Left renal pelvis (tissue), 4 donors: ENCODE measurements at regions not wholly inside any gene's neighbourhood (a gene's known extent, or its start where the extent isn't known, plus 50 kb on each side); places are given as distances from the start of the nearest gene placed in this dataset.
"Not testable (repeated sequence)": the region's sequence is repeated elsewhere in the genome, so short reads cannot be mapped to it uniquely, and the experiment has no call there.

Experiments used
- DNase-seq, 4 donors: peaks; one replicate each; pipeline ENCODE4 v3.0.0-alpha.2; 2013; ENCODE audit warnings: low read depth in 4 of 4, low spot score in 3 of 4

DNA sequence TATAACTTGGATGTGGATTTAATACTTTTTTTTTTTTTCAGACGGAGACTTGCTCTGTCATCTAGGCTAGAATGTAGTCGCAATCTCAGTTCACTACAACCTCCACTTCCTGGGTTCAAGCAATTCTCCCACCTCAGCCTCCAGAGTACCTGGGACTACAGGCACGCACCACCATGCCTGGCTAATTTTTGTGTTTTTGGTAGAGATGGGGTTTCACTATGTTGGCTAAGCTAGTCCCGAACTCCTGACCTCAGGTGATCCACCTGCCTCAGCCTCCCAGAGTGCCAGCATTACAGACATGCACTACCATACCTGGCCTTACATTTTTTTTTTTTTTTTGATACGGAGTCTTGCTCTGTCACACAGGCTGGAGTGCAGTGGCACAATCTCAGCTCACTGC lies 85.6 kb upstream of the BTN3A2 start:
- DNase-seq, result not testable (repeated sequence)

DNA sequence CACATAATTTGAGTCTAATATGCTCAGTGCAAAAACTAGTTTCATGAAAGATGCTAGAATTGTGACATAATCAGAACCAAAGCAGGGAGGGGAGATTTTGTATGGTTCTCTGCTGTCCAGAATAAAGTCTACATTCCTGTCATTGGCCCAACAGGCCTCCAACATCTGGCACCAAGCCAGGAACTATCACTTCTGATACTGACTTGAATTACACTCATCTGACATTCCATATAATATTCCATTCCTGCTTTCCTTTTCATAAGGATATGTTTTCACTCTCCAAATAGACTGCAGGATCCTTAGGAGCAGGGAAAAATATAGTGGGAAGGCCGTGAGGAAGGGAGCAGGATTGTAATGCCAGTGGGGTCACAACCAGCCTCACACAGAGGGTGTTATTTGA lies 84.6 kb upstream of the BTN3A2 start:
- no peak for DNase-seq

DNA sequence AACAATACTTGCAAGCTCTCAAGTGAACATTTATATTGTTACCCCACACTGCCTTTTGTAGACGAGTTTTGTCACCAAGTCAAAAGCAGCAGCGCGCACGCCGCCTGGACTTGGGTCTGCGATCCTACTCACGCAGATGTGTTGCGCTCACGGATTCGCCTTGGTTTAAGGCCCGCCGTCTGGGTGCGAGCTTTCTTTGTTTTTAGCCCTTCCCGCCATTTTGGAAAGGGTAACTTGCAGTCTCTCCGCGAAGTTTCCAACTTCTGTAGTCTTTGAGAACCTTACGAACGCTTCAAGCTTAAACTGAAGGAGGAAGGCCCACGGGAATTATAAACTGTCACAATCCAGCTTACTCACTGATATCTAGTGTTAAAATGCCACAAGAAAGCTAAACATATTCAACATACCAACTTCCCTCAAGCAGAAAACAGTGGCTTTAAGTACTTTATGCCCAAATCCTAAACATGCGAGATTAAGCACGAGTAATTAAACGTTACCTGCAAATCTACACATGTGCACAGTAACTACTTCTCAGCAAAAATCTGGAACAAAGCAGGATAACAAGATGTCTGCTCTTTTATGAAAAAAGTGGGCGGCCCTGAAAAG lies 80.4 kb upstream of the BTN3A2 start:
- DNase-seq, result no peak

DNA sequence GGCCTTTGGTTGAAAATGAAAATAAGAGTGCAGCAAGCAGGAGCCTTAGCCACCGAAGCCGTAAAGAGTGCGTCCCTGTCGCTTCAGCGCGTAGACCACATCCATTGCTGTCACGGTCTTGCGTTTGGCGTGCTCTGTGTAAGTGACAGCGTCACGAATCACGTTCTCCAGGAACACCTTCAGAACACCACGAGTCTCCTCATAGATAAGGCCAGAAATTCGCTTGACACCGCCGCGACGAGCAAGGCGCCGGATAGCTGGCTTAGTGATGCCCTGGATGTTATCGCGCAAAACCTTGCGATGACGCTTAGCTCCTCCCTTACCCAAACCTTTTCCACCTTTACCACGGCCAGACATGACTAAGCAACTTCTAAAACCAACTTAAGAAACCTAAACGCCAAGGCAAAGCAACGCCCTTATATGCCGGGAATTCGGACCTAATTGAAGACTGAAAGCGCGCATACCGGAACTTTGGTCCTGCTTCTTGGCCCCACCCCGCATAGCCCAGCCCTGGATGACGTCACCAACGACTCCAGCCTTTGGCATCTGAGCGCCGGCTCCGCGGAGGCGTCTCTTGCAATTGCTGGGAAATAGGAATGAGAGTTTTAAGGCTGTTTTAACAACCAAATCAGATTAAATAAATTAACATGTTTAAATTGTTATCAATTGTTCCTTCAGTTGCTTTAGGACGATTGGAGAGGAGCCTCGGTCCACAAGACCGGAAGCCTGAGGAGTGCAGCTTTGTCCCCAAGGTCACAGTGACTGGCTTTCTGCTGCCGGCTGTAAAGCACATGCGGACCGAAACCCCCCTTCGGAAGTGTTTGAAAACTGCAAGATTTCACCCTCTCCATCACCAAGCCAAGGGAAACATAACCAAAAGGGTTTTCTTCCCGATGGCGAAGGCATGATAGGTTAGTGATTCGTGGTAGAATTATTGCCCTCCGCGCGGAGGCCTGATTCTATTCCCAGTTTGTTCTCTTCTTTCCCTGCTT lies 79.6 kb upstream of the BTN3A2 start:
- peak; percentile 99 to 100 (median 100) for DNase-seq

DNA sequence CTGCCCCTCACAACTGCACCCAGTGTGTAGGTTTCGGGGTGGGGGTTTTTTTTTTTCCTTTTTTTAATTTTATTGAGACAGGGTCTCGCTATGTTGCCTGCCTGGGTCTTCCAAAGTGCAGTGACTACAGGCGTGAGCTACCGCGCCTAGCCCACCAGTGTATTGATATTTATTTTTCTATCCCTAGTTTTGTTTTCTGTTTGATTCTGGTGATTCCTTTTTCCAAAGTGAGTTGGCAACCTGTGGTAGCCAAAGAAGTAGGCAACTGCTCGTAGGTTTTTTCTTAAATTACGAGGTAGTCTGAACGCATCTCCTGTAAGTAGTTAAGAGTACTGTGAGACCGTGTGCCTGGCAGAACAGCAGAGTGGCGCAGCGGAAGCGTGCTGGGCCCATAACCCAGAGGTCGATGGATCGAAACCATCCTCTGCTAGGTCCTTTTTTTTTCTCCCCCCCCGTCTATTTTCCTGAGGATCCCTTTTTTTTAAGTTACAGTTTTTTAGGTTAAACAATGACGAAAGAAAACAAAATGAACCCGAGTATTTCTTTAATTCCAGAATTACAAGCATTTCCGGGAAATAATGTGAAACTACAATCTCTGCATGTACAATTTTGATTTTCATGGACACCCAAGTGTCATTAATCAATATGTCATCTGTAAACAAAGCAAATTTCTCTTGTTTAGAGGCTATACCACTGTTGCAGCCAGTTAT lies 78.7 kb upstream of the BTN3A2 start:
- peak in 3 of 4 donors; percentile 81 to 83 (median 82) for DNase-seq

DNA sequence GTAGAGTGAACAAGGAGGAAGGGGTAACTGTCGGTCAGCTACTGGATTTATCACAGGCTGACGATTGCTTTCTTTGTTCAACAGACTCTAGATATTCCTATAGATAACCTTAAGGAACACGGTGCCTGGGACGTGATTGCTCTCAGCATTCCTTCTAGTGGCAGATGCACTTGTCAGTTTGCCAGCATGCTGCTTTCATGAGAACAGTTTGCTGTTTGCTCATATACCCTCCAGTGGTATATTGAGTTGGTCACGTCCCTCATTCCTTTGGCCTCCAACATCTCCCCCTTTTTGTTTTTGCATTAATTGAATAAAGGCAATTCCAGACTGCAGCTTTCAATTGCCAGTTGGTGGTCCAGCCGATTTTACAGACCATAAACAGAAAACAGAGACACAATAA lies 76.8 kb upstream of the BTN3A2 start:
- no peak for DNase-seq

DNA sequence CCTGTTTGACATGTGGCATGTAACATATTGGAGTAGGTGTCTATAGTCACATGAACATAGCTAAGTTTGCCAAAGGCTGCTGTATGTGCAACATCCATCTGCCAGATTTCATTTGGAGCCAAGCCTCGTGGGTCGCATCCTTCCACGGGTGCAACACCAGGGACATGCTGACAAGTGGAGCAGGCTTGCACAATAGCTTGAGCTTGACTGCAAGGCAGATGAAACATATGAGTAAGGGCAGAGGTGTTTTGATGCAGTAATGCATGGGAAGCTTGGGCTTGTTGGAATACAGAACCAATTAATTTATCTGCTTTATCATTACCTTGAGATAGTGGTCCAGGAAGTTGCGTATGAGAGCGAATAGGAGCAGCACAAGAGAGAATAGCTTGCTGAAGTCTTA lies 74.1 kb upstream of the BTN3A2 start:
- DNase-seq, result no peak

DNA sequence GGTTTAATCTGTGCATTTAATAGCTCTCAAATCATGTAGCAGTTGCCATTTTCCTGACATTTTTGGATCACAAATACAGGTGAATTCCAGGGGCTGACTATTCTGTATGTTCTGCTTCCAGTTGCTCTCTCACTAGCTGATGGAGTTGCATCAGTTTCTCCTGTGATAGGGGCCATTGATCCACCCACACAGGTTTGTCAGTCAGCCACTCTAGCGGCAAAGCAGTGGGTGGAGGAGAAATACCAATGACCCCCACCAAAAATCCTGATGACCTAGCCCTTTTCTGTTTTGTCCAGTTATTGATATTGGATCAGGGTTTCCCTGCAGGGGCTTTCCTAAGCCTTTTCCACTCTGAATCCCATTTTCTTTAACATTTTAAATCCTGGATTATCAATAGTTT lies 72.3 kb upstream of the BTN3A2 start:
- no peak for DNase-seq

DNA sequence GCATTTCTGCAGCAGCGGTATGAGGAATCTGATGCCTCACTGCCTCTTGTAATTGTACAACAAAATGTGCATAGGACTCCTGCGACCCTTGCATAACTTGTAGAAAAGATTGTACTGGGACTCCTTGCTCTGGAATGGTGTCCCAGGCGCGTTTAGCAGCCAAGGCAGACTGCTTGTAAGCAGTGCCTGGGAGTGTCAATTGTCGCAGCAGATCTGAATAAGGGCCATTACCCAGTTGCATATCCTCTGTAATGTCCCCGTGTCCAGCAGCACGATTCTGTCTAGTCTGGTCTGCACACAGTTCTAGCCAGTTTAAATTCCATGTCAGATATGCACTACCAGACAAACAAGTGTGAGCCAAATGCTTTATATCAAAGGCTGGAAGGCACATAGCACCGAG lies 70.7 kb upstream of the BTN3A2 start:
- DNase-seq, result no peak

DNA sequence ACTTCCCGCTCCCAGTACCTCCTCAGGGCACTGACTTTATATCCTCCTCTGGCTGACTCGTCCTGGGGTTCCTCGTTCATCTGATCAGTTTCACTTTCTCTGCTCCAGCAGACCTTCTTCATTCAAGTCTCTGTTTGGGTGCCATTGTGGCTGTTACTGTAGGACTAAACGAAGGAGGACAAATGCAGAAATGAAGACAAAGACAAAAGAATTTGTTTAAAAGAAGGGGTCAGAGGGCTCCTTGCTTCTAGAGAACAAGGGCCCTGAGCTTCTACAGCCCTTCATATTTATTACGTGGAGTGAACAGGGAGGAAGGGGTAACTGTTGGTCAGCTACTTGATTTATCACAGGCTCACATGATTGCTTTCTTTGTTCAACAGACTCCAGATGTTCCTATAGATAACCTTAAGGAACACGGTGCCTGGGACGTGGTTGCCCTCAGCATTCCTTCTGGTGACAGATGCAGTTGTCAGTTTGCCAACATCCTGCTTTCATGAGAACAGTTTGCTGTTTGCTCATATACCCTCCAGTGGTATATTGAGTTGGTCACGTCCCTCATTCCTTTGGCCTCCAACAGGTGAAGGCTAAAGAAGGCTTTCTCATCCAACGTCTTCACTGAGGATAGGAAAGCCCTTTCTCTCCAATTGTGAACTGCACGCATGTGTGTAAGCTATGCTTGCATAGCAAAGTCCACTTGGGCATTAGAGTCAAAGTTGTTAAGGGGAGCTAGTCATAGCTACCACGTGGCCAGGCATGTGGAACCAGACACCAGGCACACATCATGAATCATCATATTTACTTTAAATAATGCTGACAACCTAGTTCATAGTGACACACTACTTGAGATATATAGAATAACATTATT lies 69.1 kb upstream of the BTN3A2 start:
- DNase-seq, result no peak

DNA sequence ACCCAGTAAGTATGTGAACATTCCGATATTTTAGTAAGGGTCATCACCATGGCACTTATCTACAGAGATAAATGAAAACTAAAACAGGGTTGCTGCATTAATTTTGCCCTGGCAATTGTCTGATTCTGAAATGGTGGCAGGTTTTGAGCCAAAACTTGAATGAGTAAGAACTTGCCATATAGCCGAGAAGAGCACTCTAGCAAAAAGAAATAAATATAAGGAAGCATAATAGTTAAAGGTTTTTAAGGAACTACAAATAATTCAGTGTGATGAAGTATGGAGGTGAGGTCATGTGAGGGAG lies 68.5 kb upstream of the BTN3A2 start:
- no peak for DNase-seq

DNA sequence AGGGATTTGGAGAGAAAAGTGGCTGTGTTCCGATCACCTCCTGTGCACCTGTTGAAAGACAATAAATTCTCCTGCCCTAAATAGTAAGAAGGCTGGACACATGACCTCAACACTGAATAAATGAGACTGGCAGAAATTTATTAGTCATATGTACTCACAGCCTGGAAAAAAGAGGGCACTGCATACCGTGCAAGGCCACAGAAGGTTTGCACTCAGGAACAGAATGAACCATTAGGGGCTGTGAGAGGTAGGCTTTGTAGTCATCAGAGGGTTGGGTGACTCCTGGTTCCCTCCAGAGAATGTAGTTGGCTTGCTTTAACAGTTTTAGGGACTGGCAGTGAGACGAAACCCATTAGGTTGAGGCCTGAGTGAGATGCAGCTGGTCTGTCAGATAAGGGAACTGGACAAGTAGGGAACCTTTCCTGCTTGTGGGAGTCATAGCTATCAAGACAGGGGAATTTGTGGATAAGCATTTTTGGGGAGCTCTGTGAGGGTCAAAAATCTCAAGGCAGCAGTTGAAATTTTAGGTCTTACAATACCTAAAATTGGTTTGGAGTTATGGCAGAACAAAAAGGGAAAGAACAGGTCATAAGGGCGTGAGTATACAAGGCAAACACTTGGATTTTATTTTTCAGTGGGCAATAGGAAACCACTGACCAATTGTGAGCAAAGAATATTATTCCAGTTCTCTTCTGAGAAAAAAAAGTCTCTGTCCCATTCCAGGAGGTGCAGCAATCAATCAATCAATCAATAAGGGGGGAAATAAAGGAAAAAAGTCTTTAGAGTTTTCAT lies 67.9 kb upstream of the BTN3A2 start:
- no peak for DNase-seq

DNA sequence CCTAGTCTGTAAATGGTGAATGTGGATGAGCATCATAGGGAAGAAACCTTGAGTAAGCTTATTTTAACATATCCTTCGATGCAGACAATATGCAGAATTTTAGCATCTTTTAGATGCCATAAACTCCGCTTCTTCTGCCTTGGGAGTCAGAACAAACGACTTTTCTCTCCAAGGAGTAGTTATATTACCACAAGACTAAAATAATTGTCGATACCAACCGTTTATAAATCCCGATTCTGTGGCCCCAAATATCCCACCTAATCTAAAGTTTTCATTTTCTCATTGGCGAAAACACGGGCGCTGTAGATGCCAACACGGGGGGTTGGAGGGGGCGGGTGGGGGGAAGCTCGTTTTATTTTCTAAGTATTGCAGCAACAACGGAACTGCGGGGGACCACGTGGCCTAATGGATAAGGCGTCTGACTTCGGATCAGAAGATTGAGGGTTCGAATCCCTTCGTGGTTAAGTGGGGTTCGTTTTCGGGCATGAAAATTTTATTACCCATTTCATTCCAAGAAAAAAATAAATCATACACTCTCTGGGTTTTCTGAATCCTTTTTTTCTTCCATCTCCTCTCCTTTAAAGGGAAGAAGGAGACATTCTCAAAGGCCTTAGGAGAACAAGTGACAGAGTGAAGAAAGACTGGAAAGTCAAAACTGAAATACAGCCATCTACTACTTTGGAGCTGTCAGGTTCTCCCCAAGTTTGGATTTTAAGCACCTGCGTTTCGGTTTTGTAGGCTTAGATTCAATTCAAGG lies 65.5 kb upstream of the BTN3A2 start:
- no peak for DNase-seq

DNA sequence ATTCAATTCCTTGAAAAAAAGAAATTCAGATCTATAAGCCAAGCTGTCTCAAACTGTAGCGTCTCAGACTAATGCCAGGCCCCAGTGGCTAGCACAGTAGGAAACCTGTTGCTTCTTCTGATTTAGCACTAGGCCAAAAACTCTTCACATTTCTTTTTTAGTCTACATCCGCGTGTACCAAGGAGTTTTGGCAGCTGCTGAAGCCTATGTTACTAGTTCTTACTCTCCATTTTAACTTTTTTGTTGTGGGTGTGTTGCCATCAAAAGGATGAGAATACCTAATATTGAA lies 65.0 kb upstream of the BTN3A2 start:
- DNase-seq, result no peak

DNA sequence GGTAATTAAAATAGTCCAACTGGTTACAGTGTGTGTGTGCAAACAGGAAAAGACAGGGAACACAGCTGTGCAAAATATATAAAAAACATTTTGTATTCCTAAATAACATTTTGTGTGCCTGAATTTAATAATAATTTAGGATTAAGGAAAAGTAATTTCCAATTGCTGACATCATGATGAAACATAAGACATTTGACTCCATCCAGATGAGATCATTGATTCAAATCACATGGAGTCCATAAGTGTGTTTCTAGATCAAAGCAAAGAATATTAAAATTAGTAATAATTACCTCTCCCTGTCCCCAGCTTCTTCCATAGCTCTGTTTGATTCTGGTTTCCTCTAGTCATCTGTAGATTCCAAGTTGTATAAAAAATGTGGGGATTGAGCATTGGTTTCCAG lies 64.6 kb upstream of the BTN3A2 start:
- DNase-seq, result no peak

DNA sequence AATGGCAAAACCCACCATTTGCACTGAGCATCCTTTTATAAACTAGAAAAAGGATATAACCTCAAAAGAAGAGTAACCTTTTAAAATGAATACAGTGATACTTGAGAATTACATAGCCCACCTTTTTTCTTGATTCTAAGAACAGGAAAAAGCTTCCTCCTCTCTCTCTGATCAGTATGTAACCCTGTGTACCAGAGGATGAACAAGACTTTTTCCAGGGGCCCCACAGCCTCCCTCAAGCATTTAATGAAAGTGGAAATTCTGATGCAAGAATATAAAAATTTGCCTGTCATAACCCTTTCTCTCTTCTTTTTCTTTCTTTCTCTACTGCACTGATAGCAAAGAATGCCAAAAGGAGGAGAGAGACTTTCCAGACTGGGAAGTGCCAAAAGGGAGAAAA lies 64.2 kb upstream of the BTN3A2 start:
- no peak for DNase-seq

DNA sequence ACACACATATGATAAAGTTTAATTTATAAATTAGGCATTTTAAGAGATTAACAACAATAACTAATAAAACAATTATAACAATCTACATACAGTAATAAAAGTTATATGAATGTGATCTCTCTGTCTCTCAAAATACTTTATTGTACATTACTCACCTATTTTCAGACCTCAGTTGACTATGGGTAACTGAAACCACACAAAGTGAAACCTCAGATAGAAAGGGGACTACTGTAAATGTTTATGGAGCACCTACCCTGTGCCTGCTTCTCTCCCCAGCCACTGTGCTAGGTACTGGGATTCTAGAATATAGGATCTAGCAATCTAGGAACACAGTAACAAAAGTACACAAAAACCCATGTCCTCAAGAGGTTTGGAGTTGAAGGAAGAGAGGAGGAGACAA lies 63.4 kb upstream of the BTN3A2 start:
- no peak for DNase-seq

DNA sequence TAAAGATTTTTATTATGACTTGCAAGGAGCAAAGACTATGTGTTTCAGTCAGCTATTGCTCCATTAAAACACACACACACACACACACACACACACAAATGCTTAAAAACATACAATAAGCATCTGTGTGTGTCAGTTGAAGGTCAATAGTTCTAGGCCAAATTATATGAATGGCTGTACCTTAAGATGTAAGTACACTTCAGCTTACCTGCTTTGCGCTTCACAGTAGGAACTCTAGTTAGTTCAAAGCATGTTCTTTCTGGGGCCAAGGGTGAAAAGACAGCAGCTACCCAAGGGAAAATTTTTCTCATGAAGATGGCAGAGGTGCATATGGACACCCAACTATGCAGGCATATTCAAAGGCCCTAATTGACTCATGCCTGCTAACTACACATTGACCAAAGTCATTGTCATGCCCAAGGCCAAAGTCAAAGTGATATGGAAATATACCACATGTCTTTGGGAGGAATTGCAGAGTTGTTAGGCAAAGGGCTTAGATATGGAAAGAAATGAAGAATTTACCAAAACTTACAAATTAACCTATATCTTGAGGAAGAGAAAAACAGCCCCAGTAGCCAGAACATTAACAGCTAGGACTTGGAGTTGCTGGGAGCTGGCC lies 61.9 kb upstream of the BTN3A2 start:
- DNase-seq, result no peak

DNA sequence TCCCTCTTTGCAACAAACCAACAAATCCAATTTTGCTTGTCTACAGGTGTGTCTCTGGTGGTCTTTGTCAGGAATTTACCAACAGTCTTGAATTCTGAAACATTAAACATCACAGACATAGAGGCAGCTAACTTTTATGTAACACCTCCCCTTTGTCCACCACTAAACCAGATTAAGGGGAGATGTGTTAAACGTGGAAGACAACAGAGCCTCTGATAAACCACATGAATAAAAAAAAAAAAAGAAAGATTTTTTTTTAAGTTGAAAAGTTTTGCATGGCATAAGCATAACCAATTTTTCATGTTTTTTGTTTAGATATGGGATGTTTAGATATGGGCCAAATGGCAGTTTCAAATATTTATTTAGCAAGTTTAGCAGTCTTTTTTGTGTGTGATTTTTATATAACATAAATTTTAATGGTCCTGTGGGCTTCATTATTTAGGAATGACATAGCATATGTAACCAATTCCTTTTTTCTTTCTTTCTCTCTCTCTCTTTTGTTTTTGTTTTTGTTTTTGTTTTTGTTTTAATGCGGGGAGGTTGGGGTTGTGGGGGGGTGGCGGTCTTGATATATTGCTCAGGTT lies 60.7 kb upstream of the BTN3A2 start:
- no peak for DNase-seq
